ENCODE measurements at regions not wholly inside any gene's neighbourhood (a gene's known extent, or its start where the extent isn't known, plus 50 kb on each side); places are given as distances from the start of the nearest gene placed in this dataset.

DNA sequence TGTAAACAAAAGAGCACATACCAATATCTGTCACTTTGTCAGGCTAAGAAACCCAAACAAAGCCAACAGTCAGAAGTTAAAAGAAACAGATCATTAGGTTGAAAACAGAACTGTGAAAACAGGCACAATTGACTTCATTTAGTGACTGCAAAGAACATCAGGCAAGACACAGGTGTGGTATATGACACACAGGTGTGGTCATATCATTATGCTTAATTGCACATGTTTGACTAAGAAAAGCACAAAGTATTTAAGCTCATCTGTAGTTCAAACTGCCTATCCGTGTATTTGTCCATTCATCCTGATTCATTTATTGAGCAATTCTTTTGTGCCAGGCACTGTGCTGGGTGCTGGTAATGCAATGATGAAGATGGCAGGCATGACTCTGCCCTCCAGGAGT is 150.7 kb downstream of the DEFB131A start:
- TF ChIP-seq, protein P1, sequence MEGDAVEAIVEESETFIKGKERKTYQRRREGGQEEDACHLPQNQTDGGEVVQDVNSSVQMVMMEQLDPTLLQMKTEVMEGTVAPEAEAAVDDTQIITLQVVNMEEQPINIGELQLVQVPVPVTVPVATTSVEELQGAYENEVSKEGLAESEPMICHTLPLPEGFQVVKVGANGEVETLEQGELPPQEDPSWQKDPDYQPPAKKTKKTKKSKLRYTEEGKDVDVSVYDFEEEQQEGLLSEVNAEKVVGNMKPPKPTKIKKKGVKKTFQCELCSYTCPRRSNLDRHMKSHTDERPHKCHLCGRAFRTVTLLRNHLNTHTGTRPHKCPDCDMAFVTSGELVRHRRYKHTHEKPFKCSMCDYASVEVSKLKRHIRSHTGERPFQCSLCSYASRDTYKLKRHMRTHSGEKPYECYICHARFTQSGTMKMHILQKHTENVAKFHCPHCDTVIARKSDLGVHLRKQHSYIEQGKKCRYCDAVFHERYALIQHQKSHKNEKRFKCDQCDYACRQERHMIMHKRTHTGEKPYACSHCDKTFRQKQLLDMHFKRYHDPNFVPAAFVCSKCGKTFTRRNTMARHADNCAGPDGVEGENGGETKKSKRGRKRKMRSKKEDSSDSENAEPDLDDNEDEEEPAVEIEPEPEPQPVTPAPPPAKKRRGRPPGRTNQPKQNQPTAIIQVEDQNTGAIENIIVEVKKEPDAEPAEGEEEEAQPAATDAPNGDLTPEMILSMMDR (IDR thresholded peaks at IDR 0.05; ENCODE audit: insufficient read depth, low read depth, low read length) = no peak
- TF ChIP-seq EZH2 (IDR thresholded peaks at IDR 0.05; ENCODE audit: insufficient read depth, low read length) = no peak
